ENCODE measurements at regions not wholly inside any gene's neighbourhood (a gene's known extent, or its start where the extent isn't known, plus 50 kb on each side); places are given as distances from the start of the nearest gene placed in this dataset.

GRCh38 chr14:40119321-40119720 lies 687.1 kb upstream of the FBXO33 start:
- WGBS (ENCODE audit: missing lambda C conversion rate), result 4% methylated on average over 4 of the region's 4 CpGs
- no peak for DNase-seq (ENCODE audit: low read depth in 1 of 2, low spot score in 1 of 2)

GRCh38 chr14:40115583-40115982 lies 683.4 kb upstream of the FBXO33 start:
- WGBS (ENCODE audit: missing lambda C conversion rate), result 4% methylated on average over 1 of the region's 1 CpG
- TF ChIP-seq SMC3 (IDR thresholded peaks at IDR 0.05), result no peak
- no peak for TF ChIP-seq HOXA7 (CRISPR knock-in tag; IDR thresholded peaks at IDR 0.05)
- no peak for TF ChIP-seq RCOR1 (IDR thresholded peaks at IDR 0.05; ENCODE audit: low read depth, low read length)
- TF ChIP-seq E2F6 (IDR thresholded peaks at IDR 0.05; ENCODE audit: borderline replicate concordance, low read depth), result no peak
- TF ChIP-seq REST (IDR thresholded peaks at IDR 0.05), result no peak
- H3K4me2 ChIP-seq, result no peak overlapping the region
- no peaks in the 10 kb centered on the region for H3K9me3 ChIP-seq
- DNase-seq (ENCODE audit: low read depth in 1 of 2, low spot score in 1 of 2) (no peak), FAIRE-seq (no peak), ATAC-seq (no peak)
- H3K4me3 ChIP-seq, result no peak overlapping the region
- ChIA-PET POLR2A (no interaction called here), CTCF (no interaction called here)
- H3K27ac ChIP-seq, result no peak overlapping the region
- H3K4me1 ChIP-seq, result no peaks in the 10 kb centered on the region

More at GRCh38 chr14:40119321-40119720, 687.1 kb upstream of the FBXO33 start:
- FAIRE-seq, result no peak
- Histone ChIP-seq H3K4me3 (no peak overlapping the region), H3K4me1 (no peaks in the 10 kb centered on the region), H3K9me3 (no peaks in the 10 kb centered on the region), H3K27ac (no peak overlapping the region), H3K4me2 (no peak overlapping the region)
- POLR2A ChIA-PET, result no interaction called here
- CTCF ChIA-PET, result no interaction called here
- no peak for TF ChIP-seq ATOH8 (CRISPR knock-in tag; IDR thresholded peaks at IDR 0.05; ENCODE audit: low read depth)
- no peak for TF ChIP-seq EHF (CRISPR knock-in tag; IDR thresholded peaks at IDR 0.05)
- no peak for TF ChIP-seq ZFP36 (IDR thresholded peaks at IDR 0.05; ENCODE audit: borderline replicate concordance, partially characterized antibody)
- TF ChIP-seq RAD21 (conservative IDR thresholded peaks at IDR 0.05 in 1 of 2, IDR thresholded peaks at IDR 0.05 in 1 of 2), result no peak
- TF ChIP-seq E2F6 (IDR thresholded peaks at IDR 0.05; ENCODE audit: borderline replicate concordance, low read depth), result no peak
- no peak for TF ChIP-seq HOXA7 (CRISPR knock-in tag; IDR thresholded peaks at IDR 0.05)
- no peak for TF ChIP-seq PHF8 (IDR thresholded peaks at IDR 0.05; ENCODE audit: borderline replicate concordance, low read depth)
- no peak for TF ChIP-seq ZC3H11A (IDR thresholded peaks at IDR 0.05)
- no peak for TF ChIP-seq CTCF (IDR thresholded peaks at IDR 0.05)
- TF ChIP-seq KDM1A (IDR thresholded peaks at IDR 0.05; ENCODE audit: low read depth), result no peak
- TF ChIP-seq HMGXB4 (CRISPR knock-in tag; IDR thresholded peaks at IDR 0.05; ENCODE audit: borderline replicate concordance), result no peak
- no peak for TF ChIP-seq HEYL (CRISPR knock-in tag; IDR thresholded peaks at IDR 0.05)
- no peak for TF ChIP-seq PBX3 (IDR thresholded peaks at IDR 0.05)
- TF ChIP-seq ZNF302 (CRISPR knock-in tag; IDR thresholded peaks at IDR 0.05), result no peak
- no peak for TF ChIP-seq FOSB (CRISPR knock-in tag; IDR thresholded peaks at IDR 0.05)
- no peak for TF ChIP-seq HOXB13 (CRISPR knock-in tag; IDR thresholded peaks at IDR 0.05; ENCODE audit: low read depth)
- no peak for ATAC-seq

All from A549 (cell line).